ENCODE measurements at regions not wholly inside any gene's neighbourhood (a gene's known extent, or its start where the extent isn't known, plus 50 kb on each side); places are given as distances from the start of the nearest gene placed in this dataset.

- no peaks in the 10 kb centered on the region for H3K36me3 Mint-ChIP-seq (ENCODE audit: low read depth)
- H3K27me3 Mint-ChIP-seq = peaks cover under 1% of the 10 kb centered on the region
- DNase-seq (no peak), ATAC-seq (ENCODE audit: low read depth) (no peak)
- H3K27ac Mint-ChIP-seq = no peak overlapping the region
- TF ChIP-seq CTCF (IDR thresholded peaks at IDR 0.05) = no peak
- H3K9me3 Mint-ChIP-seq = peaks cover 28% of the 10 kb centered on the region
- ChIA-PET POLR2A (no interaction called here), CTCF (no interaction called here)
- peaks cover 4% of the 10 kb centered on the region for H3K4me1 Mint-ChIP-seq
- no peak overlapping the region for H3K4me3 Mint-ChIP-seq
- intact Hi-C loops (cut with micrococcal nuclease) = no loop called here
These were observed 246.6 kb downstream of the NHLRC3 start for GRCh38 chr13:39284801-39285388.

All from activated B cell treated with CpG ODN at 0.5 μM for 24 hours (primary cell).